ENCODE measurements at regions not wholly inside any gene's neighbourhood (a gene's known extent, or its start where the extent isn't known, plus 50 kb on each side); places are given as distances from the start of the nearest gene placed in this dataset.

DNA sequence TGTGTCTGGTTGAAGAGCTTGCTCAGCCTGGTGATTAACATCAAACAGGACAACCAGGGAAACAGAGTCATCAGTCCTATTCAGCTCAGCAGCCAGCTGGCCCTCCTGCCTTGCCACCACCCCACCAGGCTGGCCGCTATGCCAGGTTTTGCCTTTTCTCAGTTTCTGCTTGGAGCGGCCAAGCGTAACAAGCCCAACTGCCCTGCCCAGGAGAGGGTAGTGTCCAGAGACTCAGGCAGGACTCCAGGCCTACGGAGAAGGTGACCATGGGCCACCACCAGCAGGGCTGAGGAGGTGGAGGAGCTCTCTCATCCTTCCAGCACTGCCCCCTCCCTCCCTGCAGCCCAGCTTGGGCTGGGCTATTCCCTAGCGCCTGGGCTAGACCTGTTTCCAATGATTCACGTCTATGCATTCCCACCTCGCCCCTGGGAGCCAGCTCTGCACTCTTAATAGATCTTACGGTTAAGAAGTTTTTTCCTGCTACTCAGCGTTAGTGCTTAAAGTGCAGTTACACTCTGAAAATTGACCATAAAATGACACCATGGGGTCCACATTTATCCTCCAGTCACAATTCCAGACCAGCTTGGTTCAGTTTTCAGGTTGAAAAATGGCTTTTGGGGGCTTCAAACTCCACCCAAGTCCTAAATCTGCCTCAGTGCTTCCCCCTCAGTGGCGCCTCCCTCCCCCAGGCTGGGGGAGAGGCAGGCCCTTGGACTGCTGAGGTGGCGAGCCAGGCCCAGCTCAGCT, 124.0 kb upstream of the PJA1 start:
- Histone ChIP-seq H3K27me3 (no peaks in the 10 kb centered on the region), H3K36me3 (no peaks in the 10 kb centered on the region), H3K4me3 (no peak overlapping the region), H3K27ac (replicated peaks in 1 of 4) (no peak overlapping the region), H3K9me3 (no peaks in the 10 kb centered on the region), H3K4me1 (peaks cover 6 to 16% (median 10%) of the 10 kb centered on the region in 4 donors)
- 74% methylated on average over 10 of the region's 11 CpGs for WGBS
- TF ChIP-seq POLR2A (IDR thresholded peaks at IDR 0.05; ENCODE audit: low read depth), result no peak
- TF ChIP-seq, protein P1, sequence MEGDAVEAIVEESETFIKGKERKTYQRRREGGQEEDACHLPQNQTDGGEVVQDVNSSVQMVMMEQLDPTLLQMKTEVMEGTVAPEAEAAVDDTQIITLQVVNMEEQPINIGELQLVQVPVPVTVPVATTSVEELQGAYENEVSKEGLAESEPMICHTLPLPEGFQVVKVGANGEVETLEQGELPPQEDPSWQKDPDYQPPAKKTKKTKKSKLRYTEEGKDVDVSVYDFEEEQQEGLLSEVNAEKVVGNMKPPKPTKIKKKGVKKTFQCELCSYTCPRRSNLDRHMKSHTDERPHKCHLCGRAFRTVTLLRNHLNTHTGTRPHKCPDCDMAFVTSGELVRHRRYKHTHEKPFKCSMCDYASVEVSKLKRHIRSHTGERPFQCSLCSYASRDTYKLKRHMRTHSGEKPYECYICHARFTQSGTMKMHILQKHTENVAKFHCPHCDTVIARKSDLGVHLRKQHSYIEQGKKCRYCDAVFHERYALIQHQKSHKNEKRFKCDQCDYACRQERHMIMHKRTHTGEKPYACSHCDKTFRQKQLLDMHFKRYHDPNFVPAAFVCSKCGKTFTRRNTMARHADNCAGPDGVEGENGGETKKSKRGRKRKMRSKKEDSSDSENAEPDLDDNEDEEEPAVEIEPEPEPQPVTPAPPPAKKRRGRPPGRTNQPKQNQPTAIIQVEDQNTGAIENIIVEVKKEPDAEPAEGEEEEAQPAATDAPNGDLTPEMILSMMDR (IDR thresholded peaks at IDR 0.05), result no peak
- TF ChIP-seq EP300 (IDR thresholded peaks at IDR 0.05), result no peak
- TF ChIP-seq POLR2AphosphoS5 (IDR thresholded peaks at IDR 0.05), result no peak
- DNase-seq (ENCODE audit: extremely low spot score), result no peak
- intact Hi-C loops (cut with DNase I), result loop anchor here (10.0 kb wide), 2 partner anchors 194 to 1094 kb away; no protein-coding TSS in a partner anchor

DNA sequence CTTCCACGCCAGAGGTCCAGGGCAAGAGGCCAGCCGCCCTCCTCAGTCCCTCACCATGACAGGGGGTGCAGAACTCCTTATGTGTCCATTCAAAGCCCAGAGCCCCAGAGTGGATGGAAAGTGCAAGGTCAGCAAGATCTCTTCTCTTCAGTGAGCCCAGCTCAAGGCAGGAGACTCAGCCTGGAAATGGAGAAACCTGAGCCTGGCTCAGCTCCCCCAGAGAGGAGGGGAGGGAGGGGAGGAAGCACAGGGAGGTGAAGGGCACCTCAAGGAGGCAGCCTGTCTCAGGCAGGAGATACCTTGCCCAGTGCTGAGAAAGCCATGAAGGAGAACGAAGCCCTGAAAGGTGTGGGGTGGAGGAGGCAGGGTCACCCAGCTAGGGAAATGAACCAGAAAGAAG, 121.8 kb upstream of the PJA1 start:
- H3K27ac ChIP-seq (replicated peaks in 1 of 4), result no peak overlapping the region
- peaks cover 6 to 17% (median 10%) of the 10 kb centered on the region in 4 donors for H3K4me1 ChIP-seq
- TF ChIP-seq POLR2AphosphoS5 (IDR thresholded peaks at IDR 0.05), result no peak
- TF ChIP-seq, protein P1 (IDR thresholded peaks at IDR 0.05), result no peak
- TF ChIP-seq EP300 (IDR thresholded peaks at IDR 0.05), result no peak
- no peak for TF ChIP-seq POLR2A (IDR thresholded peaks at IDR 0.05; ENCODE audit: low read depth)
- intact Hi-C loops (cut with DNase I), result loop anchor here (10.0 kb wide), 2 partner anchors 192 to 1092 kb away; no protein-coding TSS in a partner anchor
- H3K27me3 ChIP-seq, result no peaks in the 10 kb centered on the region
- no peak overlapping the region for H3K4me3 ChIP-seq
- no peak for DNase-seq (ENCODE audit: extremely low spot score)
- no peaks in the 10 kb centered on the region for H3K36me3 ChIP-seq
- H3K9me3 ChIP-seq, result no peaks in the 10 kb centered on the region
- WGBS, result 75% methylated on average over 2 of the region's 3 CpGs

DNA sequence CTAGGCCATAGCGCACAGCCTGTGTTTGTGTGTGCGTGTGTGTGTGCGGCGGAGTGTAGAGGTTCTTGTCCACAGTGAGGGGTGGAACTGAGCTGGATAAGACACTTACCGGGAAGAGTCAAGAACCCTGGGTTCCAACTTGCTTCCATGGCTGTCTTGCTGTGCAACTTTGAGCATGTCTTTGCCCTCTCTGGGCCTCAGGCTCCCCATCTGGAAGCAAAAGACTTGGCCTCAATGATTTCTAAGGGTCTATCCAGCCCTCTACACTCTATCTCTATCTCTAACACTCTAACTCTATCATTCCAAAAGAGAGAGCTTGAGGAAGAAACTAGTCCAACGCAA, 121.3 kb upstream of the PJA1 start:
- H3K4me3 ChIP-seq, result no peak overlapping the region
- TF ChIP-seq, protein P1 (IDR thresholded peaks at IDR 0.05), result no peak
- H3K27me3 ChIP-seq, result no peaks in the 10 kb centered on the region
- DNase-seq (ENCODE audit: extremely low spot score), result no peak
- H3K9me3 ChIP-seq, result no peaks in the 10 kb centered on the region
- H3K27ac ChIP-seq (replicated peaks in 1 of 4), result no peak overlapping the region
- 93% methylated on average over 6 of the region's 6 CpGs for WGBS
- peaks cover 6 to 22% (median 13%) of the 10 kb centered on the region in 4 donors for H3K4me1 ChIP-seq
- intact Hi-C loops (cut with DNase I), result loop anchor here (10.0 kb wide), 2 partner anchors 192 to 1092 kb away; no protein-coding TSS in a partner anchor
- H3K36me3 ChIP-seq, result no peaks in the 10 kb centered on the region

DNA sequence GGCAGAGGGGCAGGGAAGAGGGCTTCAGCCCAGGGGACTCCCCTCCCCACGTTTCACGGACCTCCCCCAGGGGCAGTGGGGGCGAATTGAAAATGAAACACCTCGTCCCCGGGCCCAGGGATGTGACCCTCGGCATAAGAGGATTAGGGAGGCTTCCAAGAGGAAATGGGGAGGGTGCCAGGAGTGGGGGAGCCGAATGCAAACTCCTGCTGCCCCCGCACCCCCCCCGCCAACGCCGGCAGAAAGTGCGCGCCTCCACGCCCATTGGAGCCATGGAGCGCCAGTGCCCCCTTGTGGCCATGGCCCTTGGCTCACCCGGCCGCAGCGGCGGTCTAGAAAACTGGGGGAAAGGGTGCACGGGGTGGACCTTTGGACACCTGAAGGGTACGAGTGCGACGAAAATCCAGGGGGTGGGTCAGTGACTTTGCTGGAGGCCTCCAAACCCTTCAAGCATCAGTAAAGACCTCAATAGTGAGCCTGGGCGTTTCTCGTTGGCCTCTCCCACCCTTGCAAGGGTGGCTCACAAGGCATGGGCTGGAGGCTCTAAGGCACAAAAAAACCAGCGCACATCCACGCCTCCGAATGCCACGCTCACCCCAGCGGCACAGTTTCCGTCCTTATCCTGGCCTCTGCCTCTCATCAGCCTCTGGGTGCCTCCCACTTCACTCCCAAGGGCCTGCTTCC, 120.8 kb upstream of the PJA1 start:
- WGBS, result 13% methylated on average over 26 of the region's 31 CpGs
- Histone ChIP-seq H3K4me1 (peaks cover 6 to 27% (median 19%) of the 10 kb centered on the region in 4 donors), H3K27ac (replicated peaks in 1 of 4) (peak overlapping the region; percentile 28 to 72 (median 68)), H3K36me3 (no peaks in the 10 kb centered on the region), H3K9me3 (no peaks in the 10 kb centered on the region), H3K4me3 (peak overlapping the region; percentile 47 to 59 (median 50)), H3K27me3 (no peaks in the 10 kb centered on the region)
- intact Hi-C loops (cut with DNase I), result loop anchor here (2.0 to 10.0 kb wide), 3 partner anchors 191 to 1091 kb away; partner anchors contain the start of gene EFNB1
- TF ChIP-seq POLR2AphosphoS5 (IDR thresholded peaks at IDR 0.05) (no peak), EP300 (IDR thresholded peaks at IDR 0.05) (no peak), POLR2A (IDR thresholded peaks at IDR 0.05; ENCODE audit: low read depth) (no peak)
- TF ChIP-seq, protein P1 (IDR thresholded peaks at IDR 0.05), result peak; percentile 81 to 88 (median 88)
- DNase-seq (ENCODE audit: extremely low spot score), result no peak

Measured in esophagus muscularis mucosa (tissue), 4 donors.